Heart left ventricle (tissue), 16 donors: ENCODE measurements at regions not wholly inside any gene's neighbourhood (a gene's known extent, or its start where the extent isn't known, plus 50 kb on each side); places are given as distances from the start of the nearest gene placed in this dataset.

Experiments
- ATAC-seq, 4 donors: fragments of 200-7000 bp; cut with Tn5 transposase; one replicate each; pipeline ENCODE4 v1.9.1; 2020 to 2022; ENCODE audit warnings: moderate library complexity in 4 of 4, mild to moderate bottlenecking in 3 of 4, moderate number of reproducible peaks in 1 of 4
- DNase-seq, 5 donors: peaks; one replicate each; pipeline ENCODE4 v3.0.0-alpha.2; 2020
- H3K27ac ChIP-seq, 12 donors: fragments of 200-600 bp; sonication (generic) in 4 of 12; one replicate each; pipeline versions ENCODE4 v1.5.0 to v1.8.0; 2016 to 2022; ENCODE audit warnings: mild to moderate bottlenecking in 2 of 12
- H3K27me3 ChIP-seq, 9 donors: fragments of 200-600 bp; sonication (generic) in 2 of 9; one replicate each; pipeline versions ENCODE4 v1.5.1 to v1.8.0; 2016 to 2022; ENCODE audit warnings: mild to moderate bottlenecking in 3 of 9
- H3K36me3 ChIP-seq, 9 donors: fragments of 200-600 bp; sonication (generic) in 2 of 9; one replicate each; pipeline versions ENCODE4 v1.5.0 to v1.8.0; 2018 to 2022; ENCODE audit warnings: mild to moderate bottlenecking in 2 of 9
- H3K4me1 ChIP-seq, 12 donors: fragments of 200-600 bp; sonication (generic) in 4 of 12; one replicate each; pipeline versions ENCODE4 v1.5.0 to v1.8.0; 2016 to 2022; ENCODE audit warnings: mild to moderate bottlenecking in 3 of 12
- H3K4me3 ChIP-seq, 12 donors: fragments of 200-600 bp; sonication (generic) in 4 of 12; one replicate each; pipeline versions ENCODE4 v1.5.0 to v1.8.0; 2017 to 2022; ENCODE audit warnings: mild to moderate bottlenecking in 9 of 12, moderate library complexity in 4 of 12
- H3K9me3 ChIP-seq, 12 donors: fragments of 200-600 bp; sonication (generic) in 4 of 12; one replicate each; pipeline versions ENCODE4 v1.5.0 to v1.8.0; 2016 to 2022; ENCODE audit warnings: mild to moderate bottlenecking in 1 of 12
- CTCF ChIP-seq, 12 donors: fragments of 200-600 bp; sonication (generic) in 4 of 12; IDR thresholded peaks; one replicate each; pipeline versions ENCODE4 v1.5.0 to v1.8.0; 2018 to 2022; ENCODE audit warnings: antibody characterized with exemption in 12 of 12, mild to moderate bottlenecking in 5 of 12
- POLR2A ChIP-seq, 2 donors: fragments of 450-650 bp; IDR thresholded peaks; one replicate each; pipeline ENCODE4 v1.6.1; 2017; ENCODE audit warnings: antibody characterized with exemption in 2 of 2, mild to moderate bottlenecking in 2 of 2, moderate library complexity in 2 of 2
- WGBS, 4 donors: extraction: QIAGEN DNeasy Blood & Tissue Kit in 2 of 4; methylation state at CpG; one replicate each; pipeline versions ENCODE4 v1.1.5 to v1.1.7; 2013 to 2018; 5-methylcytosine and 5-hydroxymethylcytosine counted together
- intact Hi-C, 10 donors: fragments of 100-400 bp; cut with DNase I; formaldehyde crosslinking; loops; one replicate each; pipeline versions ENCODE4 v1.11.1 to v1.14.2; 2022
- donor health status: ischemic (EF 13 %, LVEDD 7.1; RV severe dilation, severe dysfunction).
- donor health status: healthy with polysubstance abuse.
- donor health status: DM: no; HTN: yes; CAD: no.
- donor health status: DM: no; HTN: no; CAD: no.
- donor health status: ischemic (EF 25% LVEDD 6.9; RV normal size, moderate dysfunction).
- donor health status: ischemic (EF 25% LVEDD 5.7; RV mildly dilated, moderate dysfunction).
- donor health status: healthy.
- donor health status: DM: yes; HTN: yes; CAD: no.
- donor health status: ischemic (EF 35%, LVEDD 5.7; RV mildly dilated, moderate dysfunction).
- donor health status: nonischemic (EF 11% LVEDD 7.7; RV severe dilation, severe dysfunction).
- donor health status: DM: yes; HTN: yes; CAD: no.
- donor health status: PGD.
- donor health status: ischemic (EF 29% LVEDD 5.4; RV normal size, mild dysfunction).
- donor health status: nonischemic (EF 23%, LVEDD 6.1; RV moderate dilation, normal function).

- DNase-seq (peak in 3 of 5 donors; percentile 43 to 61 (median 51)), ATAC-seq (peak; percentile 40 to 61 (median 45))
- Histone ChIP-seq H3K9me3 (no peaks in the 10 kb centered on the region), H3K4me3 (no peak overlapping the region), H3K4me1 (peaks cover 0 to 75% (median 37%) of the 10 kb centered on the region in 12 donors), H3K27me3 (no peaks in the 10 kb centered on the region), H3K36me3 (no peaks in the 10 kb centered on the region), H3K27ac (peak overlapping the region; percentile 76 to 96 (median 88))
- 48 to 62% (median 61%) methylated on average over 7 of the region's 7 CpGs for WGBS, 4 donors
- intact Hi-C loops = loop anchor here in 7 of 10 donors (1.0 to 5.0 kb wide), 7 partner anchors 82 to 198 kb away; partner anchors contain the start of gene PTPRM (in 2 of the 7)
- TF ChIP-seq CTCF (IDR thresholded peaks at IDR 0.05) (no peak), POLR2A (IDR thresholded peaks at IDR 0.05) (no peak)
Measured at GRCh38 chr18:7369006-7369405, 138.1 kb downstream of the LRRC30 start.

GRCh38 chr18:7370375-7370774 is 139.5 kb downstream of the LRRC30 start:
- peak overlapping the region in 3 of 12 donors; percentile 0 to 22 (median 7) for H3K4me3 ChIP-seq
- peak; percentile 22 to 64 (median 47) for ATAC-seq
- H3K27me3 ChIP-seq = no peaks in the 10 kb centered on the region
- peaks cover 0 to 75% (median 37%) of the 10 kb centered on the region in 12 donors for H3K4me1 ChIP-seq
- 21 to 41% (median 36%) methylated on average over 4 to 7 of the region's 7 CpGs for WGBS, 4 donors
- TF ChIP-seq CTCF (IDR thresholded peaks at IDR 0.05) (no peak), POLR2A (IDR thresholded peaks at IDR 0.05) (no peak)
- intact Hi-C loops = loop anchor here in 6 of 10 donors (2.0 to 10.0 kb wide), 6 partner anchors 64 to 197 kb away; partner anchors contain the start of gene PTPRM (in 5 of the 6)
- H3K9me3 ChIP-seq = no peaks in the 10 kb centered on the region
- peak in 4 of 5 donors; percentile 59 to 62 (median 60) for DNase-seq
- peak overlapping the region; percentile 76 to 96 (median 88) for H3K27ac ChIP-seq
- H3K36me3 ChIP-seq = no peaks in the 10 kb centered on the region

GRCh38 chr18:7370802-7371201 is 139.9 kb downstream of the LRRC30 start:
- Histone ChIP-seq H3K36me3 (no peaks in the 10 kb centered on the region), H3K4me3 (peak overlapping the region in 2 of 12 donors; percentile 7 to 22), H3K27me3 (no peaks in the 10 kb centered on the region), H3K9me3 (no peaks in the 10 kb centered on the region), H3K27ac (peak overlapping the region in 11 of 12 donors; percentile 76 to 96 (median 88)), H3K4me1 (peaks cover 0 to 74% (median 37%) of the 10 kb centered on the region in 12 donors)
- 24 to 39% (median 32%) methylated on average over 10 to 11 of the region's 11 CpGs for WGBS, 4 donors
- peak; percentile 83 to 93 (median 92) for ATAC-seq
- intact Hi-C loops = loop anchor here in 6 of 10 donors (2.0 to 10.0 kb wide), 6 partner anchors 64 to 196 kb away; partner anchors contain the start of gene PTPRM (in 5 of the 6)
- no peak for TF ChIP-seq POLR2A (IDR thresholded peaks at IDR 0.05)
- no peak for TF ChIP-seq CTCF (IDR thresholded peaks at IDR 0.05)
- DNase-seq = peak; percentile 81 to 90 (median 87)

- peaks cover 0 to 49% (median 27%) of the 10 kb centered on the region in 12 donors for H3K4me1 ChIP-seq
- intact Hi-C loops = loop anchor here in 3 of 10 donors (5.0 to 10.0 kb wide), 4 partner anchors 61 to 194 kb away; partner anchors contain the start of gene PTPRM (in 1 of the 3)
- DNase-seq = no peak
- no peak overlapping the region for H3K4me3 ChIP-seq
- ATAC-seq = no peak
- no peaks in the 10 kb centered on the region for H3K27me3 ChIP-seq
- peaks cover 0 to 16% (median 8%) of the 10 kb centered on the region in 12 donors for H3K9me3 ChIP-seq
- 71 to 78% (median 76%) methylated on average over 6 of the region's 6 CpGs for WGBS, 4 donors
- H3K36me3 ChIP-seq = no peaks in the 10 kb centered on the region
- TF ChIP-seq CTCF (IDR thresholded peaks at IDR 0.05) (no peak), POLR2A (IDR thresholded peaks at IDR 0.05) (no peak)
- H3K27ac ChIP-seq = peak overlapping the region in 1 of 12 donors; percentile 79
Measured at GRCh38 chr18:7373441-7373840, 142.6 kb downstream of the LRRC30 start.
